ENCODE measurements at regions not wholly inside any gene's neighbourhood (a gene's known extent, or its start where the extent isn't known, plus 50 kb on each side); places are given as distances from the start of the nearest gene placed in this dataset.

DNA sequence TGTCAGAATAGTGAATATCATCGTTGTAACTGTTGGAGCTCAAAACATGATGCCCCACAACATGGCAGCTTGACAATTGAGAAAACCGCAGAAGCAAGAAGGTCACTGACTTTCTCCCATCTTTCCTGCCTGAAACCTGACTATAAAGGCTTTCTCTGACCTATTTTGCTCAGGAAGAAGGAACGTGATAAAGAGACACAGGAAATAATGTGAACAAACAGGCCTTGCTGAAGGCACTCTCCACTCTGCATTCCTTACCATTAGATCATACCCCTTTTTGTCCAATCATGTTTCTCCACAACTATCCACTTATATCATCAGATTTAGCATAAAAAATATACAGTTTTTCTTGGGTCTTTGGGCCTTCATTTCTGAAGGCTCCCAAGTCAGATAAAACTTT, 916.8 kb downstream of the METTL15 start:
- DNase-seq, result no peak

DNA sequence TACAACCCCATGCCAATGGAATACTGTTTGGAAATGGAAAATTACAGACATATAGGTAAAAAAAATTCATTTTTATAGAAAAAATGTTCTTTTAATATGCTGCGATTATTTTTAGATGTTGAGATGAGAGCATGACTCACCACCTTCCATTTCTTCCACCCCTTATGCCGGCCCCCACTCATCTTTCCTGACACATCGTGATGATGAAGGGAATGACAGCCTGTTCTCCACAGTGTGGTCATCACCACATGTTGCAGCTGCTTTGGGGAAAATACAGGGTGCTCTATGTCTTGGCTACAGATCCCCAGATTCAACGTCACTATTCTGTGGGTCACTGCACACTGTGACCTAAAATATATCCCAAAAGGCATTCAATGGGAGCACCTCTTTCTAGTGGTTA, 916.2 kb downstream of the METTL15 start:
- DNase-seq, result no peak

DNA sequence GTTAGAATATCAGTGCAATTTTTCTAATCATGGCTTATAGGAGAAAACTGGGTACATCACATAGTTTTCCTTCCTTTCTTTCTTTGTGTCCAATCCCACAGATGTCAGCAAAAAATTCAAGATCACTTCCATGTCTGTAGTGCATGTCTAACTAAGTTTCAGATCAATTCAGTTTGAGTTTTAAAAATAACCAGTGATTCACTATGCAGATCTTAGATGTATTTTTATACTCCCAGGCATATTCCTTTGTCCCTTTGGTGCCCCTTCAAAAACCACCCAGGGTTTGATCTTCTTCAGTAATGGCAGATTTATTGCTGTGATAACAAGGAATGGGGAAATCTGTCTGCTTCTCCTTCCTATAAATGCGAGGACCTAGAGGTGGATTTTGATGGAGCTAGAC, 915.6 kb downstream of the METTL15 start:
- no peak for DNase-seq

DNA sequence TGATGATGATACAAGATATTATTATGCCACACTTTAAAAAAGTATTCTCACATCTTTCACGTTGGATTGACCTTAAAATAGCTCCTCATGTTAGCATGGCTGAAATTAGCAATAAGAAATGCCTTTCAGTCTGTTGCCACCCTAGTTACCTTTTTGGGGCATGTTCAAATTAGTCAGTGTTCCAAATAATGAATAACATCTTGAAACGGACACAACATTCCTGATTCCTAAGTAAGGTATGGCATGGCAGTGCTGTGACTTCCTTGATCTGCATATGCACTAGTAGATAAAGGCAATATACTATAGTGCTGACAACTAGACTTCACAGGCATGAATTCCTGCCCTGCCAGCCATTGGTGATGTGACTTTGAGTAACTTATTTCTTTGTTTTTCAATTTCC, 914.5 kb downstream of the METTL15 start:
- DNase-seq, result no peak

DNA sequence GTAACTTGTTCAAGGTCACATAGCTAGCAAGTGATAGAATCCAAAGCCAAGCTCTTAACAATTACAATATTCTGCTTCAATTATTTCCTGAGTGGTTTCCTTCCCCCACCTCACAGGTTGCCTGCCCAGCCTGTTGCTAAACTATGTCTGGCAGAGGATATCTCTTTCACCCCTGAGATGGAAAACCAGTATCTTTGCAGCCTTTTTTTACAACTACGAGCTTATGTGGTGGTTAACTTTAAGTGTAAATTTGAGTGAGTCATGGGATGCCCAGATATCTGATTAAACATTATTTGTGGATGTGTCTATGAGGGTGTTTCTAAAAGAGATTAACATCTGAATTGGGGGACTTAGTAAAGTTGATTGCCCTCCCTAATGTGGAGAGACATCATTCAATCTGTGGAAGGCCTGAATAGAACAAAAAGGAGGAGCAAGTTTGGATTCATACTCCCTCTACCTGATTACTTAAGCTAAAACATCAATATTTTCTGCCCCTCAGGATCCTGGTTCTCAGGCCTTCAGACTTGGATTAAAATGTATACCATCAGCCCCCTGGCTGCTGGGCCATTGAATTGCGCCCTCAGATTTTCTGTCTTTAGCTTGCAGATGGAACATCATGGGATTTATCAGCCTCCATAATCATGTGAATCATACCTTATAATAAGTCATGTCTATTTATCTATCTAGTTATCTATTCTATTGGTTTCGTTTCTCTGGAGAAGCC, 911.9 kb downstream of the METTL15 start:
- DNase-seq, result no peak

DNA sequence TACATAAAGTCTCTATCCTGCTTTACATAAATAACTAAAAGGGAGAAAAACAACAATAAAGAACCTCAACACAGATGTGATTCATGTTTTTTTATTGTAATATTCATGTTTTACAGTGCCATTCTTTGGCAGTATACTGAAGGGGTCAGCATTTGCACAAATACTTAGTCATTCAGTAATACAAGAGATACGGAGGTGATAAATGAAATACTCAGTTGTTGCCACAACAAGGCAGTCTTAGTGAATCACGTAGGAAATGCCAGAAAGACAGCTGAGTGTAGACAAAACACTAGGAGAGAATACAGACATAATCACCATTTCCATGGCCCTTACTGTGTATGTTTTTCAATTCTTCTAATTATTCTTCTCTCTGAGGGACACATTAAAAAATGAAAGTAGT, 910.4 kb downstream of the METTL15 start:
- DNase-seq, result no peak

DNA sequence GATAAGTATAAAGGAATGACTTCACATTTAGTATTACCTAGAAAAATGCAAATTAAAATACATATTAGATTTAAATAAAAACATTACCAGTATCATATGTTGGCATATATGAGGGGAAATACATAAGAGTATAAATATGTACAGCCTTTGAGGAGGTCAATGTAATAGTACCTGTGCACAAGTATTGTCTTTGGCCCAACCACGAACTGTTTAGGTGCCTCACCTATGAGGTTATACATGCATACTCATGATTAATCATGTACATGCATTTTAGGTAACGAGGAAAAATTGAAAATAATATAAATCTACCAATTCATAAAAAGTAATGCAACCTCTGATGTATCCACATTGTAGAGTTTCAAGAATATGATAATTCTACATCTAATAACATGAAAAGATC, 909.8 kb downstream of the METTL15 start:
- no peak for DNase-seq

DNA sequence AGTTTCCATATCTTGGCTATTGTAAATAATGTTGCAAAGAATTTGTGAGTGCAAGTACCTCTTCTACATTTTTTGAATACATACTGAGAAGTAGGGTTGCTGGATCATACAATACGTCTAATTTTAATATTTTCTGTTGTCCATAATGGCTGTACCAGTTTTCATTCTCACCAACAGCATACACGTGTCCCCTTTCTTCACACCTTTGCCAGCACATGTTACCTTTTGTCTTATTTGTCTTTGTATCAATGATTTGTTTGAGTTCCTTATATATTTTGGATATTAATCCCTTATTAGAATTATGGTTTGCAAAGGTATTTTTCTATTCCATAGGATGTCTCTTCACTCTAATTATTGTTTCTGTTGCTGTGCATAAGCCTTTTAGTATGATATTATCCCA, 904.3 kb downstream of the METTL15 start:
- no peak for DNase-seq

DNA sequence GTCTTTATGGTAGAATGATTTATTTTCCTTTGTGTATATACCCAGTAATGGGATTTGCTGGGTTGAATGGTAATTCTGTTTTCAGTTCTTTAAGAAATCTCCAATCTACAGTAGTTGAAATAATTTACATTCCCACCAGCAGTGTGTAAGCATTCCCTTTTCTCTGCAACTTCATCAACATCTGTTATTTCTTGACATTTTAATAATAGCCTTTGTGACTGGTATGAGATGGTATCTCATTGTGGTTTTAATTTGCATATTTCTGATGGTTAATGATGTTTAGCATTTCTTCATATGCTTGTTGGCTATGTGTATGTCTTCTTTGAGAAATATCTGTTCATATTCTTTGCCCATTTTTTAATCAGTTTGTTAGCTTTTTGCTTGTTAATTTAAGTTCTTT, 901.2 kb downstream of the METTL15 start:
- no peak for DNase-seq

DNA sequence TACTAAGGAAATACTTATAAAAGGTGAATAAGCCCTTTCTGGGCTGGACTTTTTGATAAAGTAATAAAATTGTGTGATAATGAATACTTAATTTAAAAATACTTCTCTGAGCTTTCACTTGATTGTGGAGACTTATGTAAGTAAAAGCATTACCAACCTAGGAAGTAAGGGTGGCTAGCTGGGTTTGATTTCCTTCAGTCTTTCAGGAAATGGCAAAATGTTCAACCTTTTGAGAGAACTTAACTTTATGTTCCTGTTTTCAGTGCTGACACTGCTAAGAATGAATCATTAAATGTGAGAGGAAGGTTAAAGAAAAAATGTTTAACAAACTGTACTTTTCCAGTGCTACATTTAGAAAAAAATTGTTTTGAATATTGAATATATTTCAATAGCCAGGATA, 900.3 kb downstream of the METTL15 start:
- DNase-seq, result no peak

DNA sequence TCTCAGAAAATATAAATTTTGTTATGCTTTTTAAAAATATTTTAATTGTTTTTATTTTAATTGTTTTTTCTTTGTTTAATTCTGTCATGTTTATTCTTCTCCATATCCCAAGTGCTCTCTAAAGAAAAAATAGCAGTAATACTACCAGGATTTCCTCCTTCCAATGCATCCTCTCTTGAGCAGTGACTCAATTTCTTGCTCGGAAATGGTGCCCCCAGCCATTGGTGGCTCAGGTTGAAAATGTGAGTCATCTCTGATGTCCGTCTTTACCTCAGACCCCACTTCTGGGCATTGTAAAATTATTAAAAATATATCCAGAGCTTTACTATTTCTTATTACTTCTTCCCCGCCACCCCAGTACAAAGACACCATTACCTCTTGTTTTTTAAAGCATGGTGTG, 898.5 kb downstream of the METTL15 start:
- DNase-seq, result no peak

DNA sequence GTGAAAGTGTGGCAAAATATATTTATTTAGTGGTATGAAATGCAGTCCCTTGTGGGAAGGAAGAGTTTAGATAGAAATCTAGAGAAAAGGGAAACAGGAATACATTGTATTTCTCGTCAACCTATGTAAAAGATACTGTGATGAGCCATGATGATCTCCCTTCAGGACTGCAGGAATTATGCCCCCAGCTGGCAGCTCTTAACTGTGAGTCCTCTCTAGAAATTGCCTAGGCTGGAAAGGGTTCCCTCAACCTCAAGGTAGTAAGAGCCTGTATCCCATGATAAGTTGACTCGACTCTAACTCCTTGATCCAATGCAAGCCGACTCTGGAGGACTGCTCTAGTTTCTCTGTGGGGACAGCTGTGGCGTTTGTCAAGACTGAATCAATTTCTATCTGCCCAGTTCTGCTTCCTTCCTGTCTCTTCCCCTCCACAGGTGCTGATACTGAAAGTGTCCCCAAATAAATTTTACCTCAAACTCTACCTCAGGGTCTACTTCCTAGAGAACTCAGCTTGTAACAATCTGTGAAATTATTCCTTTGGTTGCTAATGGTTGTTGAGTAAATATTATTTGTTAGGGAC, 897.3 kb downstream of the METTL15 start:
- DNase-seq, result no peak

DNA sequence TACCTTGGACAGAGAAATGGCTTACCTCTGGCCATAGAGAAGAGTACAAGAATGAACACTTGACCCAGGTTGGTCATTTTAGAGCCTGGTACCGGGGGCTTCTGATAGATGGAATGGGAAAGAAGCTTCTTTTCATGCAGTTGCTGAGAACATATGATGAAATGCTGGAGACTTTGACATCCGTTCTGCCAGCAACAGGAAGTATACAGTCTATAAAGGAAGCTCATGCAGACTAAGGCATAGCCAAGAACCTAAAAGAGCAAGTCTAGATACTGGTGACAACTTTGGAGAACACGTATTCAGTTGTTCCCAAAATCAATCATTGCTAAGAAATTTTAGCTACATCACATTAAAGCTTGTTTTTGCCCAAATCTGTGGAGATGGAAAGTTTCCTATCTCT, 894.6 kb downstream of the METTL15 start:
- DNase-seq, result no peak

DNA sequence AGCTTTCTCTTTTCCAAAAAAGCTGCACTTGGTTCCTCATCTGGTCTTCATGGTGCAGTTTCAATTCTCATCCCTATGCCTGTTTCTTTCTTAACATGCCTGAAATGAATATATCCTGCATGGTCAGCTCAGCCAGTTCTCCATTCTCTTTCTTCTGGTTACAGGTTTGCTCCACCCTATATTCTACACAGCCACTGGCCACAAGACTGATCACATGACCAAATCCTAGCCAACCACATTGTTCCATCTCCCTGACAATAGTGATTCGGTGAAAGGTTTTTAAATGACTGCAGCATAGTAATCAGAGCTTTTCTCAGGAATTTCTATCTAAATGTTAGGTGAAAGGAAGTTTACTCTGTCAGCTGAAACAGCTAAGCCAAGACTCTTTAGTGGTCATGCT, 891.4 kb downstream of the METTL15 start:
- DNase-seq, result no peak

DNA sequence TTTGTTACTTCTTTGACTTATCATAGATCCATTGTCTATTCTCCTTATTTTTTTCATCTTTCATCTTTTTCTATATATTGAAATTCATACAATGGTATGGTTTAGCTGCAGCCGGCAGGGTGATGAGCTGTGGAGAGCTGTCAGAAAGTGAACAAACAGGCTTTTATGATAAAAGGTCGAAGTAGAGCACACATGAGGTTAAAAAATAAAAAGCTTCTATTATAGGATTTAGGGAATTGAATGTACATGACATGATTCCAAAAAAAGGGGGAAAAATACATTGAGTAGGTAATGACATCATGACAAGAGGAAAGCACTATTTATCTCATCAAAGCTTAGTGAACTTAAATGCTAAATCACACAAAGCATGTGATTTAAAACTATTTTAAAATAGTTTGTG, 884.8 kb downstream of the METTL15 start:
- DNase-seq, result no peak

DNA sequence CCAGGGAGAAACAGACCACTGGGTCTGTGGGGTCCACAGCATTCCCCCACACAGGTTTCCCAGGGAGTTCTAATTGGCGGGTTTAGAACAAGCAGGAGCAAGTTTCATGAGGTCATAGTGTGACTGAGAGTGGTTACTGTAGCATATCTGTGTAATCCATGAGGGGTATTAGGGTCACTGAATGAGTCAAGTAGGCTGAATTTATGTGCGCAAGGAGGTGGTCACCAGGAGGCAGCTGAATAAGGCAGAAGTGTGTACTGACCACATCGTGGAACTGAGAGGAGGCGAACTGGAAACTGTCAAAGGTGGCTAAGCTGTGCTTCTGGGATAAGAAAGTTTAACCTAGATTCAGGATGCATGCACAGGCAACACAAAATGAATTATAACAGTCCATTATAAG, 876.0 kb downstream of the METTL15 start:
- no peak for DNase-seq

DNA sequence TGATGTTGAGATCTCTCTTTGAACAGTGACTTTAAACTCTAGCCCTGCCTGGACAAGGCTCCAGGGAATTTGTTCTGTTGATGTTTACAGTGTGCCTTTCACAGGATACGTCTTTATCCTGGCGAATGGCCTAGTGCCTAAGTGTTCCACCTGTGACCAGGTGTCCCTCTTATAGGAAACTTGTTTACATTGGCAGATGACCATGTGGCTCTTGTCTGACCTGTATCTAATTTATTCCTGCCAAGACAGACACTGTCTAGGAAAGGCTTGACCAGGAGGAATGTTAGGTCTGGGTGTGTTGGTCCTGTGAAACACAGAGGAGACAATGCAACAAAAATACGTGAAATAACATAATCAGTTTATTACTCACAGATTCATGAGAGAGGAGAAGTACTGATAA, 875.6 kb downstream of the METTL15 start:
- DNase-seq, result no peak

DNA sequence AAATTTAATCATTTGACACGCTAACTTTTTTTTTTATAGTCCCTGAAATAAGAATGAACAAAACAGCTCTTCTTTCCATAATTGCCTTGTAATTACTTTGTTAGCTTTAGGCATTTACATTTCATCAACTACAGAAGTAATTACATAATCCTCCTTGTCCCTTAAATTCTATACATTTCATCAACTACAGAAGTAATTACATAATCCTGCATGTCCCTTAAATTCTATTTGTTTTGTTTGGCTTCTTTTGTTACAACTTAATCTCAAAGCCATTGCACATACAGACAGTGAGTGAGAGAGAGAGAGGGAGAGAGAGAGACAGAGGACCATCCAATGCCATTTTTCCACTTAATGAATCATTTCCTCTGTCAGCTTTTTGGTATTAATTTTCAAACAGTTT, 873.2 kb downstream of the METTL15 start:
- DNase-seq, result no peak

DNA sequence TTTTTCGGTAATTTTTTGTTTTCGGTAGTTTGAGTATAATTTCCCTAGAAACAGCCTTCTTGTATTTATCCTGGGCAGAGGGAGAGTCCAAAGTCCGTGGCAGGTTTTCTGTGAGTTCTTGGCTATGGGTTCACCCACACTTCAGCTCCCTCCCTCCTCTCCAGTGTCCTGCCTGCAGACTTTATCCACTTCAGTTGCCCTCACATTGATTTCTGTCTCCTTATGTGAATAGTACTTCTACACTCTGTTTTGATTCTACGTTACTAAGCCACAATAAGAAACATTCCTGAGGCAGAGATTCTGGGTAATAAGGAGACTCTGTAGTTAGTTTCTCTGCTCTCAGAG, 868.6 kb downstream of the METTL15 start:
- DNase-seq, result no peak

DNA sequence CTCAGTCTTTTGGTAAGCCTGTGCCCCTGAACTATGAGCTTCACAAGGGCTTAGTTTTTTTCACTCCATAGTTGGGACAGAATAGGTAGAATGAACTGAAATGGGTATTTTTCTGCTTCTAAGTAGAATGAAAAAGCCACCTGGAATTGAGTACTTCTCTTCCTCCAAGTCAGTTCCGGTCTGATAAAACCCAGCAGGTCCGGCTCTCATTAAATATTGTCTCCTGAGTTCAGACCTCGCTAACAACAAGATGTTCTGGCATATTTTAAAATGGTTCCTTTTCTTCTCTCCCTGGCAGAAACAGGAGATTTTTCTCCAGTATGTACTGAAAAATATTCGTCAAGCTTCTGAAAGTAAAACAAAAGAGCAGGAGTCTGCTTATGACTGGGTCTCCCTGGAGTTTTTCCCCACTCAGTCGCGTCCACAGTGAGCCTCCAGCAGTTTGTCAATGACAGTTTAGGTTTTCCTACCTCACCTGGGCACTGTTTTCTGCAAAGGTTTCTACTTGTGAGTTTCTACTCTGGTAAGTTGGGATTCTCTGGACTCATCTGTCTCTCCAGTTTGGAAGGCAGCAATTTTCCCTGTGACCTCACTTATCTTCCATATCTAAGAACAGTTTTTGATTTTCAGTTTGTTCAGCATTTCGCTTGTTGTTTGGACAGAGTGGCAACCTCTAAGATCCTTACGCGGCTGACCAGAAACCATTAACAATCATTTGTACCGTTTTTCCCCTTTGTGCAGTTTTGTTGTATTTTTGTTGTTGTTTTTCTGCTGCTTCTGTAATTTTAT, 868.0 kb downstream of the METTL15 start:
- DNase-seq, result no peak

DNA sequence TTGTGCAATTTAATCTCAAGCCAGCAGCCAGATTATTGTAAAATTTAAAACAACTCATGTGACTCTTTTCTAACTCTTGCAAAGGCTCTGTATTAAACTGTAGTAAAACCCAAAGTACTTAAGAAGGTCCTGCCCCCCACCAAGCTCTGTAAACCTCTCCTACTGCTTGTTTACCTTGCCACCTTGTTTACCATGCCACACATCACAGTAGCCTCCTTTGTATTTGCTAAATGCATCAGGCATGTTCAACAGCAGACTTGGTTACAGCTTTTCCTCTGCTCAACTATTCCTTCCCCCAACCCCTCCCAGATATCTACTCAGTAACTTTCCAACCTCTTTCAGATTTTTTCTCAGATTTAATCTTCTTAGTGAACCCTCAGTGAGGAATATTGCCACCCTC, 861.6 kb downstream of the METTL15 start:
- no peak for DNase-seq

DNA sequence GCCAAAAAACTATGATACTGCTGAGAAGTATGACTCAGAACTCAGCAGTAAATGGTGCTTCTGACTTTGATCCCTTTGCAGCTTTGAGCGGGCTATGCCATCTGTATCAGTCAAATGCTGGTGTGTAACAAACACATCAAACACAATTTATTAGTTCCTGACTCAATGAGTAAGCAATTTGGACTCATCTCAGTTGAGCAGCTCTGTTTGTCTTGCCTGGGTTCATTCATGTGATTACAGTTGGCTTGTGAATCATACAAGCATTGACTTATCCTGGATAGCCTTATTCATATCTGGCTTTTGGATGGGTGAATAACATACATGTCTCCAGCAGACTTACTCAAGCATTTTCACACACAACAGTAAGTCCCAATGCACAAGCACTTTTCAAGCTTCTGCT, 858.8 kb downstream of the METTL15 start:
- DNase-seq, result no peak

DNA sequence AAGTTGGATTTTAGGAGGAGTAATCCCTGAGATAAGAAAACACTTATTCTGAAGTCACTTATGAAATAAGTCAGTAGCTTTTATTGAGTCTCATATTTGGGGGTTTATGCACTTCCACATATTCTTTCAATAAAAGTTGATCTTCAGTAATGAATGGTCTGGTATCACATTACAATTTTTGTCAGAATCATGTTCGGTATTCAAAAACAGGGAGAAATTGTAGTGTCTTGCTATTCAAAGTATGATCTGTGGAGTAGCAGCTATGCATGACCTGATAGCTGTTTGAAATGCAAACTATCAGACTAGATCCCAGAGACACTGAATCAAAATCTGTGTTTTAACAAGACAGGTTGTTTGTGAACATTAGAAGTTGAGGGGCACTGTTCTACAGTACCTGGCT, 857.6 kb downstream of the METTL15 start:
- no peak for DNase-seq

DNA sequence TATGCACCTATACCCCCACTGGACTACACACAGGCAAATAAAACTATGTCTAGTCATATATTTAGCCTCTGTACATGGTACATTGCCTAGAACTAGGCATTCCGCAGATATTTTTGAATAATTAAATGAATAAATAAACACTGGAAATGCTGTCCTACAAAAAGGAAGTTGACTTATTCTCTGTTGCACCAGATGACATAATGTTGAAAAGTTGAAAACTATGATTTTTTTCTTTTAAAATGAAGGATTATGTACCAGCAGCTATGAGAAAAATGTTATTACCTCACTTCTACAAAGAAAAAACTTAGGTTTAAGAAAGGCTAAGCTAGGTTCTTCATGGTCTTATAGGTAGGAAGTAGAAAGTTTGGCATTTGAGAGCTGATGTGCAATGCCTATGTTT, 856.6 kb downstream of the METTL15 start:
- DNase-seq, result no peak

DNA sequence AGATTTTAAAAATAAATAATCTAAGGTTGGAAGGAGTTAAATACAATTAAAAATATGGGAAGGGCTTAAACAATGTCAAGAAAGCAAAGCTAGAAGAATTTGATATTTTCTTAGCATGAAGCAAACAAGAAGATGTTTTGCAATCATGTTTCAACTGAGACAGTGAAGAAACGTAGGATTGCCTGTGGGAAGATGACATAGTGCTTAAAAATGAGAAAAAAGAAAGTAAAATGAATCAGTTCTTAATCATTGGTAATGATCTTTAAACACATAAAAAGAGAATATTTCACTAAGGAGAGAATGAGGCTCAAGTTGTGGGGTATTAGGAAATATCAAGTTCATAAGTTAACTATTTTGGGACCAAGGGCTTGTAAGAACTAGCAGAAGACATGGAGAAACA, 855.0 kb downstream of the METTL15 start:
- DNase-seq, result no peak

Data from CD4-positive, alpha-beta T cell treated with Interleukin-4 for 1 hour (primary cell).